ENCODE measurements at regions not wholly inside any gene's neighbourhood (a gene's known extent, or its start where the extent isn't known, plus 50 kb on each side); places are given as distances from the start of the nearest gene placed in this dataset.
"Not testable (repeated sequence)": the region's sequence is repeated elsewhere in the genome, so short reads cannot be mapped to it uniquely, and the experiment has no call there.

- DNase-seq (ENCODE audit: extremely low spot score): no peak
- no peak for TF ChIP-seq BHLHE40 (IDR thresholded peaks at IDR 0.05; ENCODE audit: borderline replicate concordance)
- TF ChIP-seq LEF1 (IDR thresholded peaks at IDR 0.05; ENCODE audit: borderline replicate concordance): no peak
- no peak for TF ChIP-seq ZNF384 (IDR thresholded peaks at IDR 0.05)
- TF ChIP-seq FOXK2 (IDR thresholded peaks at IDR 0.05): no peak
- no peak for TF ChIP-seq PKNOX1 (IDR thresholded peaks at IDR 0.05)
- TF ChIP-seq CTBP1 (IDR thresholded peaks at IDR 0.05; ENCODE audit: borderline replicate concordance): no peak
- no peak for TF ChIP-seq ARNT (IDR thresholded peaks at IDR 0.05)
- ChIA-PET POLR2A (no interaction called here), CTCF (no interaction called here)
Observed at GRCh38 chr6:160883999-160884398, 107.6 kb upstream of the MAP3K4 start.

- CTCF ChIA-PET; POLR2A ChIA-PET; DNase-seq (ENCODE audit: extremely low spot score): not testable (repeated sequence)
Observed at GRCh38 chr6:160889148-160889547, 102.4 kb upstream of the MAP3K4 start.

- ChIA-PET POLR2A (no interaction called here), CTCF (no interaction called here)
- TF ChIP-seq CTBP1 (IDR thresholded peaks at IDR 0.05; ENCODE audit: borderline replicate concordance) (no peak), NFRKB (IDR thresholded peaks at IDR 0.05) (no peak), L3MBTL2 (conservative IDR thresholded peaks at IDR 0.05) (no peak), SUZ12 (IDR thresholded peaks at IDR 0.05) (no peak), TARDBP (IDR thresholded peaks at IDR 0.05) (no peak), HDGF (IDR thresholded peaks at IDR 0.05; ENCODE audit: borderline replicate concordance) (no peak), LEF1 (IDR thresholded peaks at IDR 0.05; ENCODE audit: borderline replicate concordance) (no peak), SP1 (IDR thresholded peaks at IDR 0.05) (no peak), FOXK2 (IDR thresholded peaks at IDR 0.05) (no peak), FOXA1 (IDR thresholded peaks at IDR 0.05) (no peak), FOXM1 (IDR thresholded peaks at IDR 0.05; ENCODE audit: borderline replicate concordance) (no peak), ZNF384 (IDR thresholded peaks at IDR 0.05) (no peak), BHLHE40 (IDR thresholded peaks at IDR 0.05; ENCODE audit: borderline replicate concordance) (no peak), ARNT (IDR thresholded peaks at IDR 0.05) (no peak), PKNOX1 (IDR thresholded peaks at IDR 0.05) (no peak), ELF4 (IDR thresholded peaks at IDR 0.05) (no peak)
Observed at GRCh38 chr6:160891690-160892089, 99.9 kb upstream of the MAP3K4 start.

GRCh38 chr6:160895562-160895961, 96.0 kb upstream of the MAP3K4 start:
- POLR2A ChIA-PET: no interaction called here
- CTCF ChIA-PET: no interaction called here
- no peak for TF ChIP-seq LEF1 (IDR thresholded peaks at IDR 0.05; ENCODE audit: borderline replicate concordance)
- no peak for TF ChIP-seq ARNT (IDR thresholded peaks at IDR 0.05)
- TF ChIP-seq HDGF (IDR thresholded peaks at IDR 0.05; ENCODE audit: borderline replicate concordance): no peak
- TF ChIP-seq TARDBP (IDR thresholded peaks at IDR 0.05): no peak
- no peak for TF ChIP-seq FOXA1 (IDR thresholded peaks at IDR 0.05)
- TF ChIP-seq FOXK2 (IDR thresholded peaks at IDR 0.05): no peak
- TF ChIP-seq ELF4 (IDR thresholded peaks at IDR 0.05): no peak
- no peak for TF ChIP-seq PKNOX1 (IDR thresholded peaks at IDR 0.05)
- TF ChIP-seq NFRKB (IDR thresholded peaks at IDR 0.05): no peak
- TF ChIP-seq L3MBTL2 (conservative IDR thresholded peaks at IDR 0.05): no peak
- TF ChIP-seq ZNF384 (IDR thresholded peaks at IDR 0.05): no peak
- TF ChIP-seq FOXM1 (IDR thresholded peaks at IDR 0.05; ENCODE audit: borderline replicate concordance): no peak
- no peak for DNase-seq (ENCODE audit: extremely low spot score)

More at GRCh38 chr6:160891690-160892089, 99.9 kb upstream of the MAP3K4 start:
- no peak for DNase-seq (ENCODE audit: extremely low spot score)

- no peak for DNase-seq (ENCODE audit: extremely low spot score)
- ChIA-PET CTCF (no interaction called here), POLR2A (no interaction called here)
- TF ChIP-seq SP1 (IDR thresholded peaks at IDR 0.05) (no peak), NFRKB (IDR thresholded peaks at IDR 0.05) (no peak), BHLHE40 (IDR thresholded peaks at IDR 0.05; ENCODE audit: borderline replicate concordance) (no peak), L3MBTL2 (conservative IDR thresholded peaks at IDR 0.05) (no peak), ARNT (IDR thresholded peaks at IDR 0.05) (no peak), CTBP1 (IDR thresholded peaks at IDR 0.05; ENCODE audit: borderline replicate concordance) (no peak), SUZ12 (IDR thresholded peaks at IDR 0.05) (no peak), ELF4 (IDR thresholded peaks at IDR 0.05) (no peak), HDGF (IDR thresholded peaks at IDR 0.05; ENCODE audit: borderline replicate concordance) (no peak), LEF1 (IDR thresholded peaks at IDR 0.05; ENCODE audit: borderline replicate concordance) (no peak), PKNOX1 (IDR thresholded peaks at IDR 0.05) (no peak), FOXA1 (IDR thresholded peaks at IDR 0.05) (no peak), TARDBP (IDR thresholded peaks at IDR 0.05) (no peak), FOXK2 (IDR thresholded peaks at IDR 0.05) (no peak), ZNF384 (IDR thresholded peaks at IDR 0.05) (no peak), FOXM1 (IDR thresholded peaks at IDR 0.05; ENCODE audit: borderline replicate concordance) (no peak)
Observed at GRCh38 chr6:160899671-160900430, 91.7 kb upstream of the MAP3K4 start.

- ChIA-PET CTCF (no interaction called here), POLR2A (no interaction called here)
- DNase-seq (ENCODE audit: extremely low spot score): no peak
- no peak for TF ChIP-seq PKNOX1 (IDR thresholded peaks at IDR 0.05)
- no peak for TF ChIP-seq ZNF384 (IDR thresholded peaks at IDR 0.05)
- TF ChIP-seq ELF4 (IDR thresholded peaks at IDR 0.05): no peak
Observed at GRCh38 chr6:160911949-160912348, 79.6 kb upstream of the MAP3K4 start.

Measured in HEK293T (cell line).